ENCODE measurements at regions not wholly inside any gene's neighbourhood (a gene's known extent, or its start where the extent isn't known, plus 50 kb on each side); places are given as distances from the start of the nearest gene placed in this dataset.

GRCh38 chr6:9503111-9503761 is 911.6 kb downstream of the TFAP2A start:
- 50 to 70% (median 60%) methylated on average over 7 of the region's 7 CpGs for WGBS, 3 donors
- H3K36me3 ChIP-seq (ENCODE audit: control insufficient read depth in 3 of 3, insufficient read depth in 2 of 3, low read depth in 1 of 3, low read length in 3 of 3) = no peaks in the 10 kb centered on the region
- no peak overlapping the region for H3K27ac ChIP-seq (ENCODE audit: low read depth in 1 of 3, low read length in 2 of 3)
- H3K9me3 ChIP-seq (ENCODE audit: control insufficient read depth in 2 of 2, insufficient read depth in 1 of 2, low read depth in 1 of 2, low read length in 1 of 2) = peaks cover 0 to 3% of the 10 kb centered on the region in 2 donors
- H3K27me3 ChIP-seq (ENCODE audit: control insufficient read depth in 3 of 3, insufficient read depth in 3 of 3, low read length in 3 of 3) = no peaks in the 10 kb centered on the region
- no peaks in the 10 kb centered on the region for H3K4me1 ChIP-seq (ENCODE audit: control insufficient read depth in 3 of 3, insufficient read depth in 2 of 3, low read depth in 1 of 3, low read length in 2 of 3)
- DNase-seq (no peak), FAIRE-seq (no peak)
- no peak overlapping the region for H3K4me3 ChIP-seq (ENCODE audit: low read depth in 1 of 3, low read length in 3 of 3)

GRCh38 chr6:9499709-9500108 is 915.2 kb downstream of the TFAP2A start:
- Histone ChIP-seq H3K27me3 (ENCODE audit: control insufficient read depth in 3 of 3, insufficient read depth in 3 of 3, low read length in 3 of 3) (no peaks in the 10 kb centered on the region), H3K27ac (ENCODE audit: low read depth in 1 of 3, low read length in 2 of 3) (no peak overlapping the region), H3K36me3 (ENCODE audit: control insufficient read depth in 3 of 3, insufficient read depth in 2 of 3, low read depth in 1 of 3, low read length in 3 of 3) (no peaks in the 10 kb centered on the region), H3K4me3 (ENCODE audit: low read depth in 1 of 3, low read length in 3 of 3) (no peak overlapping the region), H3K9me3 (ENCODE audit: control insufficient read depth in 2 of 2, insufficient read depth in 1 of 2, low read depth in 1 of 2, low read length in 1 of 2) (peaks cover 0 to 2% of the 10 kb centered on the region in 2 donors), H3K4me1 (ENCODE audit: control insufficient read depth in 3 of 3, insufficient read depth in 2 of 3, low read depth in 1 of 3, low read length in 2 of 3) (no peaks in the 10 kb centered on the region)
- DNase-seq (no peak), FAIRE-seq (no peak)
- WGBS, 3 donors = 63 to 66% (median 64%) methylated on average over 4 of the region's 4 CpGs

- H3K9me3 ChIP-seq (ENCODE audit: control insufficient read depth in 2 of 2, insufficient read depth in 1 of 2, low read depth in 1 of 2, low read length in 1 of 2) = peaks cover 0 to 2% of the 10 kb centered on the region in 2 donors
- 74 to 81% (median 77%) methylated on average over 6 of the region's 6 CpGs for WGBS, 3 donors
- H3K36me3 ChIP-seq (ENCODE audit: control insufficient read depth in 3 of 3, insufficient read depth in 2 of 3, low read depth in 1 of 3, low read length in 3 of 3) = no peaks in the 10 kb centered on the region
- FAIRE-seq (no peak), DNase-seq (no peak)
- no peaks in the 10 kb centered on the region for H3K4me1 ChIP-seq (ENCODE audit: control insufficient read depth in 3 of 3, insufficient read depth in 2 of 3, low read depth in 1 of 3, low read length in 2 of 3)
- H3K27ac ChIP-seq (ENCODE audit: low read depth in 1 of 3, low read length in 2 of 3) = no peak overlapping the region
- no peak overlapping the region for H3K4me3 ChIP-seq (ENCODE audit: low read depth in 1 of 3, low read length in 3 of 3)
- no peaks in the 10 kb centered on the region for H3K27me3 ChIP-seq (ENCODE audit: control insufficient read depth in 3 of 3, insufficient read depth in 3 of 3, low read length in 3 of 3)
These were observed 918.0 kb downstream of the TFAP2A start for GRCh38 chr6:9496837-9497236.

- H3K9me3 ChIP-seq (ENCODE audit: control insufficient read depth in 2 of 2, insufficient read depth in 1 of 2, low read depth in 1 of 2, low read length in 1 of 2) = peaks cover 0 to 2% of the 10 kb centered on the region in 2 donors
- no peaks in the 10 kb centered on the region for H3K27me3 ChIP-seq (ENCODE audit: control insufficient read depth in 3 of 3, insufficient read depth in 3 of 3, low read length in 3 of 3)
- H3K4me1 ChIP-seq (ENCODE audit: control insufficient read depth in 3 of 3, insufficient read depth in 2 of 3, low read depth in 1 of 3, low read length in 2 of 3) = no peaks in the 10 kb centered on the region
- FAIRE-seq (no peak), DNase-seq (no peak)
- no peak overlapping the region for H3K27ac ChIP-seq (ENCODE audit: low read depth in 1 of 3, low read length in 2 of 3)
- no peaks in the 10 kb centered on the region for H3K36me3 ChIP-seq (ENCODE audit: control insufficient read depth in 3 of 3, insufficient read depth in 2 of 3, low read depth in 1 of 3, low read length in 3 of 3)
- H3K4me3 ChIP-seq (ENCODE audit: low read depth in 1 of 3, low read length in 3 of 3) = no peak overlapping the region
- WGBS, 3 donors = 29 to 32% (median 31%) methylated on average over 1 of the region's 1 CpG
These were observed 920.0 kb downstream of the TFAP2A start for GRCh38 chr6:9494864-9495263.

- FAIRE-seq = no peak
- Histone ChIP-seq H3K36me3 (ENCODE audit: control insufficient read depth in 3 of 3, insufficient read depth in 2 of 3, low read depth in 1 of 3, low read length in 3 of 3) (no peaks in the 10 kb centered on the region), H3K4me3 (ENCODE audit: low read depth in 1 of 3, low read length in 3 of 3) (no peak overlapping the region), H3K4me1 (ENCODE audit: control insufficient read depth in 3 of 3, insufficient read depth in 2 of 3, low read depth in 1 of 3, low read length in 2 of 3) (no peaks in the 10 kb centered on the region), H3K9me3 (ENCODE audit: control insufficient read depth in 2 of 2, insufficient read depth in 1 of 2, low read depth in 1 of 2, low read length in 1 of 2) (peaks cover 0 to 2% of the 10 kb centered on the region in 2 donors), H3K27ac (ENCODE audit: low read depth in 1 of 3, low read length in 2 of 3) (no peak overlapping the region), H3K27me3 (ENCODE audit: control insufficient read depth in 3 of 3, insufficient read depth in 3 of 3, low read length in 3 of 3) (no peaks in the 10 kb centered on the region)
- WGBS, 3 donors = 46 to 56% (median 49%) methylated on average over 3 of the region's 3 CpGs
- DNase-seq = no peak
These were observed 922.1 kb downstream of the TFAP2A start for GRCh38 chr6:9492790-9493189.

- H3K9me3 ChIP-seq (ENCODE audit: control insufficient read depth in 2 of 2, insufficient read depth in 1 of 2, low read depth in 1 of 2, low read length in 1 of 2) = no peaks in the 10 kb centered on the region
- H3K27me3 ChIP-seq (ENCODE audit: control insufficient read depth in 3 of 3, insufficient read depth in 3 of 3, low read length in 3 of 3) = no peaks in the 10 kb centered on the region
- no peak for DNase-seq
- 48 to 60% (median 53%) methylated on average over 3 of the region's 3 CpGs for WGBS, 3 donors
- no peak overlapping the region for H3K27ac ChIP-seq (ENCODE audit: low read depth in 1 of 3, low read length in 2 of 3)
- no peak overlapping the region for H3K4me3 ChIP-seq (ENCODE audit: low read depth in 1 of 3, low read length in 3 of 3)
- no peaks in the 10 kb centered on the region for H3K36me3 ChIP-seq (ENCODE audit: control insufficient read depth in 3 of 3, insufficient read depth in 2 of 3, low read depth in 1 of 3, low read length in 3 of 3)
- no peak for FAIRE-seq
- H3K4me1 ChIP-seq (ENCODE audit: control insufficient read depth in 3 of 3, insufficient read depth in 2 of 3, low read depth in 1 of 3, low read length in 2 of 3) = peaks cover 0 to 3% (median 0%) of the 10 kb centered on the region in 3 donors
These were observed 927.7 kb downstream of the TFAP2A start for GRCh38 chr6:9487128-9487527.

- Histone ChIP-seq H3K27me3 (ENCODE audit: control insufficient read depth in 3 of 3, insufficient read depth in 3 of 3, low read length in 3 of 3) (no peaks in the 10 kb centered on the region), H3K4me1 (ENCODE audit: control insufficient read depth in 3 of 3, insufficient read depth in 2 of 3, low read depth in 1 of 3, low read length in 2 of 3) (peaks cover 0 to 3% (median 0%) of the 10 kb centered on the region in 3 donors), H3K36me3 (ENCODE audit: control insufficient read depth in 3 of 3, insufficient read depth in 2 of 3, low read depth in 1 of 3, low read length in 3 of 3) (no peaks in the 10 kb centered on the region), H3K27ac (ENCODE audit: low read depth in 1 of 3, low read length in 2 of 3) (no peak overlapping the region), H3K9me3 (ENCODE audit: control insufficient read depth in 2 of 2, insufficient read depth in 1 of 2, low read depth in 1 of 2, low read length in 1 of 2) (no peaks in the 10 kb centered on the region), H3K4me3 (ENCODE audit: low read depth in 1 of 3, low read length in 3 of 3) (no peak overlapping the region)
- 89 to 92% (median 91%) methylated on average over 4 of the region's 4 CpGs for WGBS, 3 donors
- FAIRE-seq (no peak), DNase-seq (no peak)
These were observed 928.9 kb downstream of the TFAP2A start for GRCh38 chr6:9485992-9486391.

GRCh38 chr6:9484686-9485085 is 930.2 kb downstream of the TFAP2A start:
- Histone ChIP-seq H3K9me3 (ENCODE audit: control insufficient read depth in 2 of 2, insufficient read depth in 1 of 2, low read depth in 1 of 2, low read length in 1 of 2) (no peaks in the 10 kb centered on the region), H3K27me3 (ENCODE audit: control insufficient read depth in 3 of 3, insufficient read depth in 3 of 3, low read length in 3 of 3) (no peaks in the 10 kb centered on the region), H3K36me3 (ENCODE audit: control insufficient read depth in 3 of 3, insufficient read depth in 2 of 3, low read depth in 1 of 3, low read length in 3 of 3) (no peaks in the 10 kb centered on the region), H3K4me3 (ENCODE audit: low read depth in 1 of 3, low read length in 3 of 3) (no peak overlapping the region), H3K27ac (ENCODE audit: low read depth in 1 of 3, low read length in 2 of 3) (no peak overlapping the region), H3K4me1 (ENCODE audit: control insufficient read depth in 3 of 3, insufficient read depth in 2 of 3, low read depth in 1 of 3, low read length in 2 of 3) (peaks cover 0 to 3% (median 0%) of the 10 kb centered on the region in 3 donors)
- DNase-seq = no peak
- WGBS, 3 donors = 52 to 64% (median 57%) methylated on average over 1 of the region's 1 CpG
- no peak for FAIRE-seq

- no peak for DNase-seq
- Histone ChIP-seq H3K27me3 (ENCODE audit: control insufficient read depth in 3 of 3, insufficient read depth in 3 of 3, low read length in 3 of 3) (no peaks in the 10 kb centered on the region), H3K4me1 (ENCODE audit: control insufficient read depth in 3 of 3, insufficient read depth in 2 of 3, low read depth in 1 of 3, low read length in 2 of 3) (peaks cover 0 to 3% (median 0%) of the 10 kb centered on the region in 3 donors), H3K9me3 (ENCODE audit: control insufficient read depth in 2 of 2, insufficient read depth in 1 of 2, low read depth in 1 of 2, low read length in 1 of 2) (no peaks in the 10 kb centered on the region), H3K27ac (ENCODE audit: low read depth in 1 of 3, low read length in 2 of 3) (no peak overlapping the region), H3K36me3 (ENCODE audit: control insufficient read depth in 3 of 3, insufficient read depth in 2 of 3, low read depth in 1 of 3, low read length in 3 of 3) (no peaks in the 10 kb centered on the region), H3K4me3 (ENCODE audit: low read depth in 1 of 3, low read length in 3 of 3) (no peak overlapping the region)
- FAIRE-seq = no peak
- WGBS, 3 donors = 67 to 90% (median 75%) methylated on average over 3 of the region's 3 CpGs
These were observed 930.8 kb downstream of the TFAP2A start for GRCh38 chr6:9484091-9484490.

Data from small intestine (tissue), 7 donors.